ENCODE measurements at regions not wholly inside any gene's neighbourhood (a gene's known extent, or its start where the extent isn't known, plus 50 kb on each side); places are given as distances from the start of the nearest gene placed in this dataset.

DNA sequence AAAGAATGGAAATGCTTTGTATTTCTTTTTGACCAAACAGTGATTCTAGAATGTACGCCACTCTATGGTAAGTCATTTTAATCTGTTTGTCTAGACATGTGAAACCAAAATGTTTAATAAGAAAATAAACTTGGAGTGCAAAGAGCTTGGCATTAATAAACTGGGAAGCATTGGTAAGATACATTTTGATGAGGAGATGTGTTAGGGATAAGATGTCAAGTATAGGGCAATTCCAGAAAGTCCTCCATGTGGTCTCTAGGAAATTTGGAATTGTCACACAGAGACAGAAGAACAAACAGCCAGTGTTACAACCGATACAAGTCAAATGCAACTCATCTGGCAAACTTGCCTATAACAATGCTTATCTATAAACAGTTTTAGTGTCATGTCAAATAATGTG is 410.7 kb upstream of the SEMA3A start:
- no peaks in the 10 kb centered on the region for H3K36me3 ChIP-seq (replicated peaks; ENCODE audit: insufficient read depth, low read length)
- no peak overlapping the region for H2AFZ ChIP-seq (ENCODE audit: low read length)
- DNase-seq, result no peak
- H3K9me2 ChIP-seq (replicated peaks; ENCODE audit: insufficient read depth, low read length), result no peaks in the 10 kb centered on the region
- H3K27ac ChIP-seq (ENCODE audit: low read length), result no peak overlapping the region
- TF ChIP-seq EZH2phosphoT487 (IDR thresholded peaks at IDR 0.05; ENCODE audit: low read length), result no peak
- TF ChIP-seq, protein P1, sequence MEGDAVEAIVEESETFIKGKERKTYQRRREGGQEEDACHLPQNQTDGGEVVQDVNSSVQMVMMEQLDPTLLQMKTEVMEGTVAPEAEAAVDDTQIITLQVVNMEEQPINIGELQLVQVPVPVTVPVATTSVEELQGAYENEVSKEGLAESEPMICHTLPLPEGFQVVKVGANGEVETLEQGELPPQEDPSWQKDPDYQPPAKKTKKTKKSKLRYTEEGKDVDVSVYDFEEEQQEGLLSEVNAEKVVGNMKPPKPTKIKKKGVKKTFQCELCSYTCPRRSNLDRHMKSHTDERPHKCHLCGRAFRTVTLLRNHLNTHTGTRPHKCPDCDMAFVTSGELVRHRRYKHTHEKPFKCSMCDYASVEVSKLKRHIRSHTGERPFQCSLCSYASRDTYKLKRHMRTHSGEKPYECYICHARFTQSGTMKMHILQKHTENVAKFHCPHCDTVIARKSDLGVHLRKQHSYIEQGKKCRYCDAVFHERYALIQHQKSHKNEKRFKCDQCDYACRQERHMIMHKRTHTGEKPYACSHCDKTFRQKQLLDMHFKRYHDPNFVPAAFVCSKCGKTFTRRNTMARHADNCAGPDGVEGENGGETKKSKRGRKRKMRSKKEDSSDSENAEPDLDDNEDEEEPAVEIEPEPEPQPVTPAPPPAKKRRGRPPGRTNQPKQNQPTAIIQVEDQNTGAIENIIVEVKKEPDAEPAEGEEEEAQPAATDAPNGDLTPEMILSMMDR (IDR thresholded peaks at IDR 0.05; ENCODE audit: low read length), result no peak
- no peak for TF ChIP-seq EZH2 (optimal IDR thresholded peaks at IDR 0.05; ENCODE audit: low read depth, low read length)
- H3F3A ChIP-seq (ENCODE audit: insufficient read depth, low read length), result no peaks in the 10 kb centered on the region
- H3K4me3 ChIP-seq (ENCODE audit: low read length), result no peak overlapping the region
- H3K9ac ChIP-seq (ENCODE audit: low read length), result no peak overlapping the region
- no peaks in the 10 kb centered on the region for H3K4me1 ChIP-seq (ENCODE audit: low read length)
- no peak overlapping the region for H3K4me2 ChIP-seq (ENCODE audit: low read depth, low read length)
- no peaks in the 10 kb centered on the region for H3K9me3 ChIP-seq (replicated peaks; ENCODE audit: insufficient read depth, low read length)
- no peaks in the 10 kb centered on the region for H3K27me3 ChIP-seq (replicated peaks; ENCODE audit: insufficient read depth, low read length)
- no peaks in the 10 kb centered on the region for H3K79me2 ChIP-seq (ENCODE audit: low read length)
- H4K20me1 ChIP-seq (ENCODE audit: insufficient read depth, low read length), result no peaks in the 10 kb centered on the region

DNA sequence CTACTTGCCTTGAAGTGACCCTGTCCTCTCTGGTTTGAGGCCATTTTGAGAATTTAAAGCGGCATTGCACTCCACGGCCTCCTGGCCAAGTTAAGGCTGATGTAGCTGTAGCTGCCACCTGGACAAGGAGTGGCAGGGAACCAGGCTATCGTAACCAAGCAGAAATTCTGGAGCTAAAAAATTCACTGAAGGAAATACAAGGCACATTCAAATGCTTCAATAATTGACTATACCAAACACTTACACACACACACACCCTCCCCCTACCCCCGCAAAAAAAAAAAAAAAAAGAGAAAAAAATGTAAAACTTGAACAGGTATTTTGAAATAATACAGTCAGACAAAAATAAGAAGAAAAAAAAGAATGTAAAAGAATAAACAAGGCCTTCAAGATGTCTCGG is 409.0 kb upstream of the SEMA3A start:
- Histone ChIP-seq H4K20me1 (ENCODE audit: insufficient read depth, low read length) (no peaks in the 10 kb centered on the region), H3K27ac (ENCODE audit: low read length) (no peak overlapping the region), H3K9ac (ENCODE audit: low read length) (no peak overlapping the region), H3K4me1 (ENCODE audit: low read length) (no peaks in the 10 kb centered on the region), H3F3A (ENCODE audit: insufficient read depth, low read length) (no peaks in the 10 kb centered on the region), H3K4me3 (ENCODE audit: low read length) (no peak overlapping the region), H3K79me2 (ENCODE audit: low read length) (no peaks in the 10 kb centered on the region), H3K27me3 (replicated peaks; ENCODE audit: insufficient read depth, low read length) (no peaks in the 10 kb centered on the region), H3K4me2 (ENCODE audit: low read depth, low read length) (no peak overlapping the region), H3K9me3 (replicated peaks; ENCODE audit: insufficient read depth, low read length) (no peaks in the 10 kb centered on the region), H2AFZ (ENCODE audit: low read length) (no peak overlapping the region), H3K36me3 (replicated peaks; ENCODE audit: insufficient read depth, low read length) (no peaks in the 10 kb centered on the region), H3K9me2 (replicated peaks; ENCODE audit: insufficient read depth, low read length) (no peaks in the 10 kb centered on the region)
- DNase-seq, result no peak
- TF ChIP-seq, protein P1 (IDR thresholded peaks at IDR 0.05; ENCODE audit: low read length), result no peak
- no peak for TF ChIP-seq EZH2phosphoT487 (IDR thresholded peaks at IDR 0.05; ENCODE audit: low read length)
- no peak for TF ChIP-seq EZH2 (optimal IDR thresholded peaks at IDR 0.05; ENCODE audit: low read depth, low read length)

DNA sequence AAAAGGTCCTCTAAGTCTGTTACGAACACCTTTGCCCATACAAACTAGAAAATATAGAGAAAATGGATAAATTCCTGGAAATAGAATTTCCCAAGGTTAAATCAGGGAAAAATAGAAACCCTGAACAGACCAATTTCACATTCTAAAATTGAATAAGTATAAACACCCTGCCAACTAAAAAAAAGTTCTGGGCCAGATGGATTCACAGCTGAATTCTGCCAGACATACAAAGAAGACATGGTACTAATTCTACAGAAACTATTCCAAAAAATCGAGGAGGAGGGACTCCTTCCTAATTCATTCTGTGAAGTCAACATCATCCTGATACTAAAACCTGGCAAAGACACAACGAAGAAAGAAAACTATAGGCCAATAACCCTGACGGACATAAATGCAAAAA is 400.4 kb upstream of the SEMA3A start:
- Histone ChIP-seq H3K9me2 (replicated peaks; ENCODE audit: insufficient read depth, low read length) (no peaks in the 10 kb centered on the region), H3K36me3 (replicated peaks; ENCODE audit: insufficient read depth, low read length) (no peaks in the 10 kb centered on the region), H3K4me3 (ENCODE audit: low read length) (no peak overlapping the region), H3K27me3 (replicated peaks; ENCODE audit: insufficient read depth, low read length) (no peaks in the 10 kb centered on the region), H3K79me2 (ENCODE audit: low read length) (no peaks in the 10 kb centered on the region), H3K27ac (ENCODE audit: low read length) (no peak overlapping the region), H3F3A (ENCODE audit: insufficient read depth, low read length) (no peaks in the 10 kb centered on the region), H3K9me3 (replicated peaks; ENCODE audit: insufficient read depth, low read length) (no peaks in the 10 kb centered on the region), H3K9ac (ENCODE audit: low read length) (no peak overlapping the region), H4K20me1 (ENCODE audit: insufficient read depth, low read length) (no peaks in the 10 kb centered on the region), H3K4me2 (ENCODE audit: low read depth, low read length) (no peak overlapping the region), H2AFZ (ENCODE audit: low read length) (no peak overlapping the region), H3K4me1 (ENCODE audit: low read length) (no peaks in the 10 kb centered on the region)
- no peak for DNase-seq
- TF ChIP-seq, protein P1 (IDR thresholded peaks at IDR 0.05; ENCODE audit: low read length), result no peak
- TF ChIP-seq EZH2 (optimal IDR thresholded peaks at IDR 0.05; ENCODE audit: low read depth, low read length), result no peak

Data from MM.1S (cell line).